Neutrophil (primary cell): ENCODE measurements at regions not wholly inside any gene's neighbourhood (a gene's known extent, or its start where the extent isn't known, plus 50 kb on each side); places are given as distances from the start of the nearest gene placed in this dataset.

Source experiments
- H3K27ac ChIP-seq: fragments of 200-600 bp; sonication (generic); 2 replicates; pipeline ENCODE4 v1.5.1; 2016; ENCODE audit warnings: mild to moderate bottlenecking, moderate library complexity
- H3K27me3 ChIP-seq: fragments of 200-600 bp; sonication (generic); 2 replicates; pipeline ENCODE4 v1.6.0; 2016; ENCODE audit warnings: mild to moderate bottlenecking
- H3K36me3 ChIP-seq: fragments of 200-600 bp; sonication (generic); 2 replicates; pipeline ENCODE4 v1.5.1; 2017
- H3K4me1 ChIP-seq, 2 experiments: fragments of 200-600 bp in 1 of 2; sonication (generic) in 1 of 2; 1 replicate in 1 of 2; 2 replicates in 1 of 2; pipeline versions ENCODE4 v1.5.1 to v1.6.1; 2013 to 2016; ENCODE audit warnings: low read depth in 1 of 2, low read length in 1 of 2, mild to moderate bottlenecking in 1 of 2, moderate library complexity in 1 of 2; ENCODE audit not compliant: control insufficient read depth in 1 of 2, insufficient read depth in 1 of 2
- H3K4me3 ChIP-seq, 2 experiments: fragments of 200-600 bp in 1 of 2; sonication (generic) in 1 of 2; 1 replicate in 1 of 2; 2 replicates in 1 of 2; pipeline ENCODE4 v1.5.1; 2013 to 2016; ENCODE audit warnings: low read depth in 1 of 2, low read length in 1 of 2, mild to moderate bottlenecking in 1 of 2, moderate library complexity in 1 of 2
- H3K9me3 ChIP-seq: fragments of 200-600 bp; sonication (generic); 2 replicates; pipeline ENCODE4 v1.5.1; 2016
- TF ChIP-seq, protein P1 (sequence below): fragments of 200-600 bp; sonication (generic); IDR thresholded peaks from 2 replicates; pipeline ENCODE4 v1.5.1; 2016; ENCODE audit warnings: antibody characterized with exemption

DNA sequence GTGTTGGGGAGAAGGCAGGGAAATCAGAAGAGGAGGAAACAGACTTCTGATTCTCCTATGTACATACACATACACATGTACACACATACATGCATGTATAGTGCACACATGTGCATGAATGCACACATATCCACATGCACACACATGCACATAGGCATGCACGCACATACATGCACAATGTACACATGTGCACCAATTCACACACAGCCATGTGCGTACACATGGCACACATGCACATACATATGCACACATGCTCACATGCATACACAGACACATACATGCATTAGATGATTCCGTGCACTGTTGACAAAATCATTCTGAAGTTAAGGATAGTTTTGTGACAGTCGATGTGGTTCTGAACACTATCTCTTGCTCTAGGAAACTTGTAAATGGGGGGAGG lies 214.0 kb upstream of the CDH13 start:
- Histone ChIP-seq H3K36me3 (no peaks in the 10 kb centered on the region), H3K4me1 (no peaks in the 10 kb centered on the region), H3K9me3 (no peaks in the 10 kb centered on the region), H3K4me3 (no peak overlapping the region), H3K27me3 (peaks cover 2% of the 10 kb centered on the region), H3K27ac (no peak overlapping the region)
- TF ChIP-seq, protein P1, sequence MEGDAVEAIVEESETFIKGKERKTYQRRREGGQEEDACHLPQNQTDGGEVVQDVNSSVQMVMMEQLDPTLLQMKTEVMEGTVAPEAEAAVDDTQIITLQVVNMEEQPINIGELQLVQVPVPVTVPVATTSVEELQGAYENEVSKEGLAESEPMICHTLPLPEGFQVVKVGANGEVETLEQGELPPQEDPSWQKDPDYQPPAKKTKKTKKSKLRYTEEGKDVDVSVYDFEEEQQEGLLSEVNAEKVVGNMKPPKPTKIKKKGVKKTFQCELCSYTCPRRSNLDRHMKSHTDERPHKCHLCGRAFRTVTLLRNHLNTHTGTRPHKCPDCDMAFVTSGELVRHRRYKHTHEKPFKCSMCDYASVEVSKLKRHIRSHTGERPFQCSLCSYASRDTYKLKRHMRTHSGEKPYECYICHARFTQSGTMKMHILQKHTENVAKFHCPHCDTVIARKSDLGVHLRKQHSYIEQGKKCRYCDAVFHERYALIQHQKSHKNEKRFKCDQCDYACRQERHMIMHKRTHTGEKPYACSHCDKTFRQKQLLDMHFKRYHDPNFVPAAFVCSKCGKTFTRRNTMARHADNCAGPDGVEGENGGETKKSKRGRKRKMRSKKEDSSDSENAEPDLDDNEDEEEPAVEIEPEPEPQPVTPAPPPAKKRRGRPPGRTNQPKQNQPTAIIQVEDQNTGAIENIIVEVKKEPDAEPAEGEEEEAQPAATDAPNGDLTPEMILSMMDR: no peak

DNA sequence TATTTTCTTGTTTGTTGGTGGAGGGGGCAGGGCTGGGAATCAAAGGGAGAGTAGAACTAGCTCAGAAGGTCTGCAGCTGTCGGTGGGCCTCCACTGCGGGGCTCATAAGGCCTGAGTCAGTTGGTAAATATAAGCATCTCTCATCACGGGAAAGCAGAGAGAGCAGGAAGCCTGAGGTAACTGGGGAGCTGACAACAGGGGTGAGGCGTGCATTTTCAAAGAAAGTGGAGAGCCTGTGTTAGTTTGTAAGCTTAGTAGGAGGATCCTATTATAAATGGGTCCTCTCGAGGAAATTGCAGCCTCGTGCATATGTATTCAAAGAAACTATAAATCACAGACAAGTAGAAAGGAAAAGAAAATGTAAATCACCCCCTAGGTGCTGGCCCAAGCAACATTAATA lies 221.0 kb upstream of the CDH13 start:
- Histone ChIP-seq H3K27ac (no peak overlapping the region), H3K27me3 (peaks cover 26% of the 10 kb centered on the region), H3K4me1 (no peaks in the 10 kb centered on the region), H3K4me3 (no peak overlapping the region), H3K9me3 (no peaks in the 10 kb centered on the region), H3K36me3 (no peaks in the 10 kb centered on the region)
- TF ChIP-seq, protein P1: no peak

- H3K9me3 ChIP-seq: no peaks in the 10 kb centered on the region
- H3K27me3 ChIP-seq: peaks cover 36% of the 10 kb centered on the region
- no peak overlapping the region for H3K27ac ChIP-seq
- H3K4me1 ChIP-seq: no peaks in the 10 kb centered on the region
- TF ChIP-seq, protein P1: no peak
- no peaks in the 10 kb centered on the region for H3K36me3 ChIP-seq
- no peak overlapping the region for H3K4me3 ChIP-seq
These were observed 222.0 kb upstream of the CDH13 start for GRCh38 chr16:82404586-82405315.

- no peak overlapping the region for H3K27ac ChIP-seq
- H3K36me3 ChIP-seq: no peaks in the 10 kb centered on the region
- H3K4me3 ChIP-seq: no peak overlapping the region
- peaks cover 34% of the 10 kb centered on the region for H3K27me3 ChIP-seq
- H3K4me1 ChIP-seq: peaks cover 16% of the 10 kb centered on the region in 2 experiments
- H3K9me3 ChIP-seq: no peaks in the 10 kb centered on the region
- TF ChIP-seq, protein P1: no peak
These were observed 224.0 kb upstream of the CDH13 start for GRCh38 chr16:82402665-82403218.

DNA sequence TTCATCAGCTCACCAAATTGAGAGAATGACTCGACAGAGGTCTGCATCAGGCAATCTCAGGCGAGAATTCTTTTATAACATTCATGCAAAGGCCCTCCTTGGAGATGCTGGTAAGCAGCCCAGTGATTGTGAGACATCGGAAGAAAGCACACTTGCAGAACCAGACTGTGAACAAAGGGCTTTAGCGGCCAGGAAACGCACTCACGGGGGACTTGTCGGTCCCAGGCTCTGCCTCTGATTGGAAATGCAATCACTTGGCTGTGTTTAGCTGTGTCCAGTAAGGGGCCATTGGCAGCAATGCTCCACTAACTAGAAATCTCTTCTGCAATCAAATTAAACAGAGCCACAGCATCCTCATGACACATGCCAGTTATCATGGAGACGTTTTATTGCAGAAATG lies 226.7 kb upstream of the CDH13 start:
- Histone ChIP-seq H3K36me3 (no peaks in the 10 kb centered on the region), H3K27me3 (peaks cover 14% of the 10 kb centered on the region), H3K9me3 (no peaks in the 10 kb centered on the region), H3K27ac (no peak overlapping the region), H3K4me1 (peaks cover 43% of the 10 kb centered on the region in 2 experiments), H3K4me3 (no peak overlapping the region)
- TF ChIP-seq, protein P1: no peak
